Hindlimb muscle (tissue), 1 donor: ENCODE measurements at regions not wholly inside any gene's neighbourhood (a gene's known extent, or its start where the extent isn't known, plus 50 kb on each side); places are given as distances from the start of the nearest gene placed in this dataset.
A peak's percentile ranks its signal among the peaks of the same experiment; 100 is the strongest.
"Not testable (repeated sequence)": the region's sequence is repeated elsewhere in the genome, so short reads cannot be mapped to it uniquely, and the experiment has no call there.

Experiments used
- DNase-seq: peaks from one replicate; pipeline ENCODE4 v3.0.0-alpha.2; 2013

GRCh38 chr10:59043358-59043757 is 133.1 kb upstream of the PHYHIPL start:
- not testable (repeated sequence) for DNase-seq

GRCh38 chr10:59047180-59047579 is 129.3 kb upstream of the PHYHIPL start:
- DNase-seq, result no peak

GRCh38 chr10:59047957-59048618 is 128.4 kb upstream of the PHYHIPL start:
- DNase-seq, result no peak

- DNase-seq, result not testable (repeated sequence)
Measured at GRCh38 chr10:59053502-59053901, 122.9 kb upstream of the PHYHIPL start.

- no peak for DNase-seq
Measured at GRCh38 chr10:59055045-59055444, 121.4 kb upstream of the PHYHIPL start.

GRCh38 chr10:59057345-59057744 is 119.1 kb upstream of the PHYHIPL start:
- DNase-seq, result no peak

GRCh38 chr10:59060852-59061251 is 115.6 kb upstream of the PHYHIPL start:
- DNase-seq, result no peak

GRCh38 chr10:59063491-59063890 is 113.0 kb upstream of the PHYHIPL start:
- DNase-seq, result no peak

- DNase-seq, result no peak
Measured at GRCh38 chr10:59064080-59064692, 112.3 kb upstream of the PHYHIPL start.

- no peak for DNase-seq
Measured at GRCh38 chr10:59064759-59065539, 111.5 kb upstream of the PHYHIPL start.

GRCh38 chr10:59068581-59069191 is 107.8 kb upstream of the PHYHIPL start:
- DNase-seq, result peak; percentile 26

- no peak for DNase-seq
Measured at GRCh38 chr10:59072038-59072437, 104.4 kb upstream of the PHYHIPL start.

- DNase-seq, result no peak
Measured at GRCh38 chr10:59073456-59074053, 102.9 kb upstream of the PHYHIPL start.

GRCh38 chr10:59075576-59075975 is 100.9 kb upstream of the PHYHIPL start:
- DNase-seq, result no peak

GRCh38 chr10:59077855-59078254 is 98.6 kb upstream of the PHYHIPL start:
- no peak for DNase-seq

- DNase-seq, result no peak
Measured at GRCh38 chr10:59078978-59079377, 97.5 kb upstream of the PHYHIPL start.

- DNase-seq, result peak; percentile 67
Measured at GRCh38 chr10:59079386-59080226, 96.8 kb upstream of the PHYHIPL start.

GRCh38 chr10:59082249-59082648 is 94.2 kb upstream of the PHYHIPL start:
- DNase-seq, result no peak

GRCh38 chr10:59085054-59085453 is 91.4 kb upstream of the PHYHIPL start:
- no peak for DNase-seq

GRCh38 chr10:59085711-59086502 is 90.5 kb upstream of the PHYHIPL start:
- no peak for DNase-seq

GRCh38 chr10:59087486-59087885 is 89.0 kb upstream of the PHYHIPL start:
- no peak for DNase-seq
